Erythroblast (primary cell): ENCODE measurements at regions not wholly inside any gene's neighbourhood (a gene's known extent, or its start where the extent isn't known, plus 50 kb on each side); places are given as distances from the start of the nearest gene placed in this dataset.

Experiments used
- GATA1 ChIP-seq: IDR thresholded peaks from 2 replicates; pipeline ENCODE4 v1.6.1; 2011; ENCODE audit warnings: low read depth, mild to moderate bottlenecking, control low read depth, low read length, moderate library complexity
- POLR2A ChIP-seq: IDR thresholded peaks from 2 replicates; pipeline ENCODE4 v1.6.1; 2011; ENCODE audit warnings: mild to moderate bottlenecking, low read length

DNA sequence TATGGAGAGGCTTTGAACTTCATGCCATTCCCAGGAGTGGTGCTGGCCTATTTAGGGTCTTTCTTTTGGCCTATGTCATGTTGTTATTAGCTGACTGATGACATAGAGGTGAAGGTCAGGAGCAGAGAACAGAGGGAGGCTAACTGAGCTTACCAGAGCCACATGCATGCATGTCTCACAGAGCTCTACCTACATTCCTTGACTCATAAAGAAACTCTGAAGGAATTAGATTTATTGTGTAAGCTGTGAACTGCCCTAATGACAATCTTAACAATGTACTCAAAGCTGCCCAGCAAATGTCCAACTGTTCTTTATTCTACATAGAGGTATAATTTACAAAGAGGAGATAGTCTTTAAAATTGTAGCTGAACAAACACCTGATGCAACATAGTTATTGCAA is 192.7 kb upstream of the CNR1 start:
- TF ChIP-seq POLR2A: no peak
- no peak for TF ChIP-seq GATA1
